NCI-H187 treated with DMSO at 0.1 percent for 48 hours (cell line): ENCODE measurements at regions not wholly inside any gene's neighbourhood (a gene's known extent, or its start where the extent isn't known, plus 50 kb on each side); places are given as distances from the start of the nearest gene placed in this dataset.

Experiments
- DNase-seq: peaks from one replicate; lab custom pipeline; 2025; lab: John Stamatoyannopoulos, UW

DNA sequence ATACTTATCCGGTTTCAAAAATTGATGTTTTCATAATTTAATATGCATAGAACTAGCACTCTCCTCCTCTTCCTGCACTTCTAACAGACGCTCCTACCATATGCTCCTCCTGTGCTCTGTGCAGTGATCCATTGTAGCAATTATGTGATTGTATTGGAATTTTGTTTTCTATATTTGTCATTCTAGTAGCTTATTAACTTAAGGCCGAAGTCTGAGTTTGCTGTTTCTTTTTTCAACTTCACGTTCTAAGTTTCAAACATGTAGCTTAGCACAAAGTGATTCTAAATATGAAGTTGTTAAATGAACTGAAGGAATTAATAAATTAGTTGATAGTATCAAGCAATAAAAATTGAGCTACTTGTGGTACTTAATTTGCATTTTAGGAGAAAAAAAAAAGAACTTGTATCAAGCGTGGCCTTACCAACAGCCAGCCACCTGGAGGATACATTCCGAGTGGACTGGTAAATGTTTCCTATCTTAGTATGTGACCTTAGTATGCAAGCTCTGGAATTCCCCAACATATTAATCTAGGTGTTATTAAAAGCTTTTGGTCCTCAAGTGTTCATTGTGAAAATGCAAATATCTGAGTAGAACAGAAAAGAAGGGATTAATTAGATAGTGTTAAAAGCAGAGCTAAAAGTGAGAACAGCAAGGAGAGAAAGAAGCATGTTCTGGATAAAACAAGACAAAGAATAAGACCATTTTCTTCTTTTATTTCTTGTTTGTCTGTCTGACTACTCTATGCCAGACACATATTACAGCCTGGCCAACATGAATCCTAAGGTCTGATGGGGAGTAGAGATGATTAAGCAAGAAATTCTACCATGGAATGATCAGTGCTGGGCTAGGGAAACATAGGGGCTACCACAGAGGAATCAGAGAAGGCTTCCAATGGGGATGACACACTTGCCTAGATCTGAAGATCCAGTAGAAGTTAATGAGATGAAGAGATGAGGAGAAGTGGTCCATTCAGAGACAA is 290.4 kb upstream of the MON1B start:
- no peak for DNase-seq

GRCh38 chr16:76906552-76906951 is 284.4 kb upstream of the MON1B start:
- DNase-seq, result no peak

GRCh38 chr16:76910931-76911330 is 280.1 kb upstream of the MON1B start:
- DNase-seq, result no peak

DNA sequence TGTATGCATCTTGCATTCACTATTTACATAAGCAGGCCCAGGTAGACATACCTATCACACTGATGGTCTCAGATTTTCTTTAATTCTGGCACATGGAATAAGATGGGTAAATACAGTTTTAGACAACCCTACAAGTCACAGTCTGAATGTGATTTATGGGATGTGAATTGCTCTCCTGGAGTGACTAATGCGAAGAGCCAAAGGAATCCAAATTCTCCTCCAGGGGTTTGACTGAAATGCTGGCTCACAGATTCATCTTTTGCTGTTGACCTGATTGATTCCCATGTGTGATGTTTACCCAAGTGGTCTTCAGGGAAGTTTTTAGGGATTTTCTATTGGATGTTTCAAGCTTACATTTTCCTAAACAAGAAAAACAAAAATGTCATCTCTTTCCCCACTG is 277.9 kb upstream of the MON1B start:
- no peak for DNase-seq

- no peak for DNase-seq
These were observed 264.9 kb upstream of the MON1B start for GRCh38 chr16:76926042-76926441.

DNA sequence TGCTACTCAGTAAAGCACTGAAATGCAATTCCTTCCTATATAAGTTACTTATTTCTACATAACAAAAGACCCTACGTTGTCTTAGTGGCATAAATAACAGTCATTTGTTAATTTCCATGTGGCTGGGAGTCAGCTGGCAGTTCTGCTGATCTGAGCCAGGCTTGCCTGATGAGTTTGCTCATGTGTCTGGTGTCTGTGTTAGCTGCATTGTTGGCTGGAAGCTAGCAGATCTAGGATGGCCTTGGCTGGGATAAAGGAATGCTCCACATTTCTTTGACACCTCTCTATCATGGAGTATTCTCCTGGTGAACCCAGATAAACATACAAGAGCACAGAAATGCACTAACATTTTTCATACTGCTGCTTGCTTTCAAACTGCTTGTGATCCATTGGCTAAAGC is 264.4 kb upstream of the MON1B start:
- DNase-seq, result no peak

DNA sequence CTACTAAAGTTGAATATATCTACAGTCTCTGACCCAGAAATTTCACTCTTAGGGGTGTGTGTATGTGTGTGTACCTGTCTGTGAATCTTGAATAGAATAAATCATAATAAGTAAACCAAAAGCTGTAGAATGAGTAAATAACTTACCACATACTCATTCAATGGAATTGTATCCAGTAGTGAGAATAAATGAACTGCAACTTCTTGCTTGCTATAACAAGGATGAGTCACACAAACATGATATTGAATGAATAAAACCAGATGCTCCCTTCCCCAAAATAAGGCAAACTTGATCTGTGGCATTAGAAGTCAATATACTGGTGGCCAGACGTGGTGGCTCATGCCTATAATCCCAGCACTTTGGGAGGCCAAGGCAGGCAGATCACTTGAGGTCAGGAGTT is 259.8 kb upstream of the MON1B start:
- no peak for DNase-seq

- DNase-seq, result no peak
These were observed 258.3 kb upstream of the MON1B start for GRCh38 chr16:76932541-76933211.

GRCh38 chr16:76940251-76940650 is 250.7 kb upstream of the MON1B start:
- no peak for DNase-seq

GRCh38 chr16:76941113-76941512 is 249.9 kb upstream of the MON1B start:
- DNase-seq, result no peak

DNA sequence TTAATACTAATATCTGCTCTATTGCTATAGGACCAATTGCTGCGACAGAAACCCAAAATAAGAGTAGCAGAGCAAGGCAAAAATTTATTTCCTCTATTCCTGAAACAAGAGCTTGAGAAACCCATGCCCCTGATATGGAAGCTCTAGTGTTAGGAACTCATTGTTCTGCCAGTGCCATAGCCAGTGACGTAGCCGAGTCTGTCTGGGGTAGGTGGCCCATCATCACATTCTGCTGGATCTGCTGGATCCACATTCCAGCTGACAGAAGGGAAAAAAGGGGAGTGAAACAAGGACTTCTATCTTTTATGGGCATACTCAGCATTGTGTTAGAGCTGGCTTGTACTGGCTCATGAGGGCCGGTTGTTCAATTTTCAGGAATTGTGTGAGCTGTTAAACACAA is 248.9 kb upstream of the MON1B start:
- no peak for DNase-seq

DNA sequence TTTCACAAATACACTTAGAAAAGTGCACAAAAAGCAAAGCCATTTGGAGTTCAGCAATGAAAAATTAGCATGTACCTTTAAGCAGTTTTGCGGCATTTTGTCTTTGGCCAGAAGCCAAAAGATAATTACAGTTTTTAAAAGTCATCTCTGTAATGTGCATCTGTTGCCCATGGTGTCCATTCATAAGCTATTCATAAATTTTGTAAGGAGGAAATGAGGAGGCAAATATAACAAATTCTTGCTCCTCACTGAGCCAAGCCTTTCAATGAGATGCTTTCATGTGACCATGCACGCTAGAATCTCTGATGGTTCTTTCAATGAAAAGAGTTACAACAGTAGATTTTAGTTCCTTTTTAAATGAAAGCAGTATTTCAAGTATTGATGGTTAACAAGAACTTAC is 247.1 kb upstream of the MON1B start:
- DNase-seq, result no peak

GRCh38 chr16:76946879-76947278 is 244.1 kb upstream of the MON1B start:
- no peak for DNase-seq

- no peak for DNase-seq
These were observed 243.2 kb upstream of the MON1B start for GRCh38 chr16:76947749-76948148.

GRCh38 chr16:76955629-76956028 is 235.4 kb upstream of the MON1B start:
- DNase-seq, result no peak

GRCh38 chr16:76956394-76956793 is 234.6 kb upstream of the MON1B start:
- DNase-seq, result no peak

DNA sequence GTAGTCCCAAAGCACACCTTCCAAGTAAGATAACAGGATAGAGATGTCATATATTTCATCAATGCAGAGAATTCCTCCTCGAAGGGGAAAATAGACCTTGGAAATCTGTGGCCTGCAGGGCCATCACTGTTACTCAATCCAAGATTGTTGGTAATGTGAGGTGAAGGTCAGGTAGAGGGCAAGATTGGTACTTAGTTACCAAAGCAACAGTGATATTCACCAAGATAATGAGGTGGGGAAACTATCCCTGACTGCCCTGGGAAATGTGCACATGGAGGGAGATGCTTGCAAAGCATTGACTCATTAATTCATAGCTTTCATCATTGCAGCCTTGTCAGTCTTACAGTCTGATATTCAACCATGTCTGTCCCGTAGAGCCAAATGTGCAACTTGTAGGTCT is 234.1 kb upstream of the MON1B start:
- no peak for DNase-seq

- DNase-seq, result no peak
These were observed 231.8 kb upstream of the MON1B start for GRCh38 chr16:76959166-76959565.

DNA sequence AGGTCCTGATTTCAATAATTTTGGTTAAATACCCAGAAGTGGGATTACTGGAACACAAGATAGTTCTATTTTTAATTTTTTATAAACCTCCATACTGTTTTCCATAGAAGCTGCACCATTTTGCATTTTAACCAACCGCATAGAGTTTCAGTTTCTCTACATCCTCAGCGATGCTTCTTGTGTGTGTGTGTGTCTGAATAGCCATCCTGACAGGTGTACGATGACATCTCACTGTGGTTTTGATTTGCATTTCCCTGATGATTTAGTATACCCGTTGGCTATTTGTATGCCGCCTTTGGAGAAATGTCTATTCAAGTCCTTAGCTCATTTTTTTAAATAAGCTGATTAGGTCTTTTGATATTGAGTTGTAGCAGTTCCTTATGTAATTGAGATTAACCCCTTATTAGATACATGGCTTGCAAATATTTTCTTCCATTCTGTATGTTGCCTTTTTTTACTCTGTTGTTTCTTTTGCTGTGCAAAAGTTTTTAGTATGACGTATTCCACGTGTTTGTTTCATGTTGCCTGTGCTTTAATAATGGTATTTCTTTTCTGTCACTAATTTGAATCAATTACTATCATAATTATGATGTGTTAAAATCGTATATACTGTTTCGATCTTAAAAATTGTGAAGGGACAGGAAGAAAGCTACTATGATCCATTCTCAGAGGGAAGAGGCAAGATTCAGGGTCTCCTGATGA is 227.2 kb upstream of the MON1B start:
- DNase-seq, result no peak

DNA sequence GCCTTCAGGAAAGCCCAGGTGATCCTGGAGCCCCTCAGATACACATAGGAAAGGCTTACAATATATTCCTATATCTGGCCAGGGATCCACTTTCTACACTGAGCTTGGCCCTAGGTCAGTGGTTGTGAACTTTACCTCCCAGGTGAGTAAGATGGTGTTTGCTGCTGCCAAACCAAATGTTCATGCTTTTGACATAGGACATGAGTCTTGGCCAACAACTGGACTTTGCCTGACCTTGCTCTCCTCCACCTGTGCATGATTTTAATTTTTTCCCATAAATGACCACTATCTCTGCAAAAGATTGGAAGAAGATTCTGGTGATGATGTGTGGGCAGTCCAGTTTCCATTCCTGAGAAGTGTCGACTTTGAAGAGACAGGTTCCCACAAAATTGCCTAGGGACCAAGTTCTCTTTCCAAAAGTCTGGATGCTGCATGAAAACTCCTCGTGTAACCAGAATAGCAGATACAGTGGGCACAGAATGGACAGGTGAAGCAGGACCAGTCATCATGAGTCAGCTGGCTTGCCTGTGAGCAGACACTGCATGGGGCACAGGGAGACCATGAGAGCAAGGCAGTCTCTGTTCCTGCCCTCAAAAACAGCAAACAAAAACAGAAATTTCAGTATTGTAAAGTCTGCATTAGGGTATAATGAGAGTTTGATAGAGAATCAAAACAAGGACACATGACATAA is 226.4 kb upstream of the MON1B start:
- no peak for DNase-seq

DNA sequence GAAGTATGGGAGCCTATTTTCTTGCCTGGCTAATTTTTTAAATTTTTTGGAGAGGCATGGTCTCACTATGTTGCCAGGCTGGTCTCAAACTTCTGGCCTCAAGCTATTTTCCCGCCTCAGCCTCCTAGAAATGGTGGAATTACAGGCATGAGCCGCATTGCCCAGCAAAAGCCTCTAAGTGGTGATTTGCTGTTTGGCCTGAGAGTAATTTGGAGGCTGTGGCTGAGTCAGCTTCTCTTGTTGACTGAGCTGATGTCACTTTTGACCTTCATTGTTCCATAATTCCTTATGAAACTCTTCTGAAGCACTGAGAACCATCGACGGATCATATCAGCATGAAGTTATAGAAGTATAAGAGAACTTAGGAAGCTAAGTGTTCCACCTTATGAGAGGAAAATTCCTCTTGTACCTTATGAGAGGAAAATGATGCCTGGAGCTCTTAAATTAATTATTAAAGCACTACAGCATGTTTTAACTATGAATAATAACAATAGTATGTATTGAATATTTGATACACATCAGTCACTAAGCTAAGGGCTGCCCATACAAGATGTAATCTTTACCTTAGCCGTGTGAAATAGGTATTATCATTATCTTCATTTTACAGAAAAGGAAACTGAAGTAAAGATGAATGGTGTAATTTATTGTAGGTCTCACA is 220.8 kb upstream of the MON1B start:
- no peak for DNase-seq

DNA sequence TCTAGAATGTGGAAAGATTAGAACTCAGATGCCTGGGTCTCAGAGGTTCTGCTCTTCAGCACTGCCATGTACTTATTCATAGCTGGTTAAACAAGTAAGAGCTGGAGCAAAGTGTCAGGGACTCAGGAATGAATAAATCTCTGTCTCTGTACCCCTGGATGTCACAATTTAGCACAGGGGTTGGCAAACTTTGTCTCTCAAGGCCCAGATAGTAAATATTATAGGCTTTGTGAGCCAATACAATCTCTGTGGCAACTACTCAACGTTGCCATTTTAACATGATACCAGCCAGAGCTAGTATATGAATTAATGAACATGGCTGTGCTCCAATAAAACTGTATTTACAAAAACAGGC is 220.3 kb upstream of the MON1B start:
- DNase-seq, result no peak
